Prostate gland (tissue), 2 donors: ENCODE measurements at regions not wholly inside any gene's neighbourhood (a gene's known extent, or its start where the extent isn't known, plus 50 kb on each side); places are given as distances from the start of the nearest gene placed in this dataset.

Experiments used
- DNase-seq: peaks from one replicate; pipeline ENCODE4 v3.0.0-alpha.2; 2019; ENCODE audit warnings: low spot score
- H3K27ac ChIP-seq, 2 donors: fragments of 200-600 bp; sonication (generic); 2 replicates each; pipeline ENCODE4 v1.5.1; 2017 to 2019
- H3K27me3 ChIP-seq: fragments of 200-600 bp; sonication (generic); replicated peaks from 2 replicates; pipeline ENCODE4 v1.5.1; 2019; ENCODE audit not compliant: insufficient read depth
- H3K36me3 ChIP-seq, 2 donors: fragments of 200-600 bp; sonication (generic); 1 replicate in 1 of 2; 2 replicates in 1 of 2; pipeline versions ENCODE4 v1.5.1 to v1.8.1; 2017 to 2019
- H3K4me1 ChIP-seq: fragments of 200-600 bp; sonication (generic); replicated peaks from 2 replicates; pipeline ENCODE4 v1.5.1; 2019
- H3K4me3 ChIP-seq, 2 donors: fragments of 200-600 bp; sonication (generic); 2 replicates each; pipeline ENCODE4 v1.5.1; 2017 to 2019
- H3K9me3 ChIP-seq: fragments of 200-600 bp; sonication (generic); 2 replicates; pipeline ENCODE4 v1.5.1; 2017
- CTCF ChIP-seq, 4 experiments: fragments of 200-600 bp in 2 of 4; fragments of 450-650 bp in 2 of 4; sonication (generic) in 2 of 4; IDR thresholded peaks; 1 replicate in 3 of 4; 2 replicates in 1 of 4; pipeline ENCODE4 v1.5.1; 2016 to 2019; ENCODE audit warnings: antibody characterized with exemption in 4 of 4, mild to moderate bottlenecking in 2 of 4, moderate library complexity in 2 of 4
- POLR2A ChIP-seq: fragments of 450-650 bp; IDR thresholded peaks from one replicate; pipeline ENCODE4 v1.6.1; 2016; ENCODE audit warnings: antibody characterized with exemption, mild to moderate bottlenecking
- POLR2AphosphoS5 ChIP-seq: sonication (generic); formaldehyde crosslinking; IDR thresholded peaks from one replicate; pipeline ENCODE4 v1.6.1; 2017; ENCODE audit warnings: antibody characterized with exemption
- WGBS: methylation state at CpG from one replicate; pipeline ENCODE4 v1.1.5; 2018; 5-methylcytosine and 5-hydroxymethylcytosine counted together
- intact Hi-C: fragments of 100-400 bp; cut with DNase I; formaldehyde crosslinking; loops from one replicate; pipeline ENCODE4 v1.14.2; 2022

- no peak for DNase-seq
- no peaks in the 10 kb centered on the region for H3K27me3 ChIP-seq
- H3K27ac ChIP-seq = no peak overlapping the region
- intact Hi-C loops = no loop called here
- H3K36me3 ChIP-seq = no peaks in the 10 kb centered on the region
- 46% methylated on average over 3 of the region's 3 CpGs for WGBS
- H3K4me3 ChIP-seq = no peak overlapping the region
- no peaks in the 10 kb centered on the region for H3K9me3 ChIP-seq
- TF ChIP-seq POLR2AphosphoS5 (no peak), CTCF (IDR thresholded peaks at IDR 0.05) (no peak), POLR2A (no peak)
- H3K4me1 ChIP-seq = no peaks in the 10 kb centered on the region
Observed at GRCh38 chr5:123708074-123708806, 196.3 kb downstream of the CSNK1G3 start.

- H3K27ac ChIP-seq = no peak overlapping the region
- H3K4me1 ChIP-seq = no peaks in the 10 kb centered on the region
- no peaks in the 10 kb centered on the region for H3K27me3 ChIP-seq
- no peak for DNase-seq
- no peaks in the 10 kb centered on the region for H3K36me3 ChIP-seq
- intact Hi-C loops = no loop called here
- no peak for TF ChIP-seq POLR2AphosphoS5
- no peak for TF ChIP-seq POLR2A
- no peak overlapping the region for H3K4me3 ChIP-seq
- no peaks in the 10 kb centered on the region for H3K9me3 ChIP-seq
Observed at GRCh38 chr5:123706531-123706930, 194.6 kb downstream of the CSNK1G3 start.

- Histone ChIP-seq H3K27ac (no peak overlapping the region), H3K27me3 (no peaks in the 10 kb centered on the region), H3K9me3 (no peaks in the 10 kb centered on the region), H3K4me1 (no peaks in the 10 kb centered on the region), H3K36me3 (no peaks in the 10 kb centered on the region), H3K4me3 (no peak overlapping the region)
- intact Hi-C loops = no loop called here
- no peak for DNase-seq
- TF ChIP-seq POLR2AphosphoS5 (no peak), POLR2A (no peak), CTCF (IDR thresholded peaks at IDR 0.05) (no peak)
- WGBS = 95% methylated on average over 1 of the region's 1 CpG
Observed at GRCh38 chr5:123705741-123706140, 193.8 kb downstream of the CSNK1G3 start.

- 100% methylated on average over 3 of the region's 3 CpGs for WGBS
Observed at GRCh38 chr5:123701511-123702200, 189.7 kb downstream of the CSNK1G3 start.

More at GRCh38 chr5:123701511-123702200, 189.7 kb downstream of the CSNK1G3 start:
- Histone ChIP-seq H3K4me1 (no peaks in the 10 kb centered on the region), H3K36me3 (no peaks in the 10 kb centered on the region), H3K9me3 (no peaks in the 10 kb centered on the region), H3K4me3 (no peak overlapping the region), H3K27me3 (no peaks in the 10 kb centered on the region), H3K27ac (no peak overlapping the region)
- intact Hi-C loops = no loop called here
- DNase-seq = no peak
- TF ChIP-seq POLR2A (no peak), POLR2AphosphoS5 (no peak), CTCF (IDR thresholded peaks at IDR 0.05) (no peak)
